Activated naive CD4-positive, alpha-beta T cell treated with anti-CD3 and anti-CD28 coated beads for 36 hours (primary cell): ENCODE measurements at regions not wholly inside any gene's neighbourhood (a gene's known extent, or its start where the extent isn't known, plus 50 kb on each side); places are given as distances from the start of the nearest gene placed in this dataset.
"Not testable (repeated sequence)": the region's sequence is repeated elsewhere in the genome, so short reads cannot be mapped to it uniquely, and the experiment has no call there.

Source experiments
- CTCF ChIA-PET: fragments of 350-600 bp; sonication (Branson Sonifier 250); formaldehyde crosslinking; loops from one replicate; lab custom pipeline; 2021; ENCODE audit warnings: antibody characterized with exemption; lab: Charles Lee
- DNase-seq: peaks from one replicate; pipeline ENCODE4 v3.0.0-alpha.2; 2020
- H3K27ac Mint-ChIP-seq: one replicate; pipeline ENCODE4 v1.8.0; 2021; ENCODE audit warnings: mild to moderate bottlenecking, mixed read lengths
- H3K27me3 Mint-ChIP-seq: one replicate; pipeline ENCODE4 v1.8.0; 2021; ENCODE audit warnings: low read depth, mixed read lengths
- H3K36me3 Mint-ChIP-seq: one replicate; pipeline ENCODE4 v1.8.0; 2021; ENCODE audit warnings: low read depth, mixed read lengths
- H3K4me1 Mint-ChIP-seq: one replicate; pipeline ENCODE4 v1.8.0; 2021; ENCODE audit warnings: low read depth, mixed read lengths
- H3K4me3 Mint-ChIP-seq: one replicate; pipeline ENCODE4 v1.8.0; 2021; ENCODE audit warnings: mild to moderate bottlenecking, moderate library complexity, mixed read lengths
- H3K9me3 Mint-ChIP-seq: one replicate; pipeline ENCODE4 v1.8.0; 2021; ENCODE audit warnings: mixed read lengths
- intact Hi-C: fragments of 100-400 bp; cut with micrococcal nuclease; formaldehyde crosslinking; loops from one replicate; pipeline ENCODE4 v1.15.1; 2023

DNA sequence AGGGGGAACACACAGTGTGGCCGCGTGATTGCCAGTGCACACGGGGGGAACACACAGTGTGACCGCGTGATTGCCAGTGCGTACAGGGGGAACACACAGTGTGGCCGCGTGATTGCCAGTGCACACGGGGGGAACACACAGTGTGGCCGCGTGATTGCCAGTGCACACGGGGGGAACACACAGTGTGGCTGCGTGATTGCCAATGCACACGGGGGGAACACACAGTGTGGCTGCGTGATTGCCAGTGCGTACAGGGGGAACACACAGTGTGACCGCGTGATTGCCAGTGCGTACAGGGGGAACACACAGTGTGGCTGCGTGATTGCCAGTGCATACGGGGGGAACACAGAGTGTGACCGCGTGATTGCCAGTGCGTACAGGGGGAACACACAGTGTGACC lies 140.3 kb downstream of the RTP5 start:
- H3K4me1 Mint-ChIP-seq, H3K9me3 Mint-ChIP-seq, DNase-seq, H3K27ac Mint-ChIP-seq, H3K36me3 Mint-ChIP-seq, CTCF ChIA-PET, H3K4me3 Mint-ChIP-seq, intact Hi-C loops, H3K27me3 Mint-ChIP-seq: not testable (repeated sequence)

- H3K36me3 Mint-ChIP-seq, H3K4me3 Mint-ChIP-seq, H3K27me3 Mint-ChIP-seq, H3K4me1 Mint-ChIP-seq, H3K27ac Mint-ChIP-seq, intact Hi-C loops, DNase-seq, H3K9me3 Mint-ChIP-seq: not testable (repeated sequence)
- CTCF ChIA-PET = interaction anchor here (0.9 kb wide), 1 partner anchor 13 kb away, joined by 3 read pairs; no protein-coding TSS in a partner anchor
These were observed 141.0 kb downstream of the RTP5 start for GRCh38 chr2:242010252-242011166.

- CTCF ChIA-PET = interaction anchor here (0.9 kb wide), 1 partner anchor 12 kb away, joined by 3 read pairs; no protein-coding TSS in a partner anchor
- DNase-seq = no peak
- Mint-ChIP-seq H3K4me3 (no peak overlapping the region), H3K4me1 (no peaks in the 10 kb centered on the region), H3K9me3 (peaks cover 3% of the 10 kb centered on the region), H3K36me3 (peaks cover 1% of the 10 kb centered on the region), H3K27ac (no peak overlapping the region), H3K27me3 (no peaks in the 10 kb centered on the region)
- intact Hi-C loops = no loop called here
These were observed 141.6 kb downstream of the RTP5 start for GRCh38 chr2:242011167-242011513.

- CTCF ChIA-PET = interaction anchor here (0.9 kb wide), 1 partner anchor 12 kb away, joined by 3 read pairs; no protein-coding TSS in a partner anchor
- peaks cover 1% of the 10 kb centered on the region for H3K36me3 Mint-ChIP-seq
- peaks cover 3% of the 10 kb centered on the region for H3K9me3 Mint-ChIP-seq
- no peak overlapping the region for H3K27ac Mint-ChIP-seq
- no peak for DNase-seq
- no peaks in the 10 kb centered on the region for H3K27me3 Mint-ChIP-seq
- no peaks in the 10 kb centered on the region for H3K4me1 Mint-ChIP-seq
- H3K4me3 Mint-ChIP-seq = no peak overlapping the region
- intact Hi-C loops = no loop called here
These were observed 142.0 kb downstream of the RTP5 start for GRCh38 chr2:242011516-242011915.

DNA sequence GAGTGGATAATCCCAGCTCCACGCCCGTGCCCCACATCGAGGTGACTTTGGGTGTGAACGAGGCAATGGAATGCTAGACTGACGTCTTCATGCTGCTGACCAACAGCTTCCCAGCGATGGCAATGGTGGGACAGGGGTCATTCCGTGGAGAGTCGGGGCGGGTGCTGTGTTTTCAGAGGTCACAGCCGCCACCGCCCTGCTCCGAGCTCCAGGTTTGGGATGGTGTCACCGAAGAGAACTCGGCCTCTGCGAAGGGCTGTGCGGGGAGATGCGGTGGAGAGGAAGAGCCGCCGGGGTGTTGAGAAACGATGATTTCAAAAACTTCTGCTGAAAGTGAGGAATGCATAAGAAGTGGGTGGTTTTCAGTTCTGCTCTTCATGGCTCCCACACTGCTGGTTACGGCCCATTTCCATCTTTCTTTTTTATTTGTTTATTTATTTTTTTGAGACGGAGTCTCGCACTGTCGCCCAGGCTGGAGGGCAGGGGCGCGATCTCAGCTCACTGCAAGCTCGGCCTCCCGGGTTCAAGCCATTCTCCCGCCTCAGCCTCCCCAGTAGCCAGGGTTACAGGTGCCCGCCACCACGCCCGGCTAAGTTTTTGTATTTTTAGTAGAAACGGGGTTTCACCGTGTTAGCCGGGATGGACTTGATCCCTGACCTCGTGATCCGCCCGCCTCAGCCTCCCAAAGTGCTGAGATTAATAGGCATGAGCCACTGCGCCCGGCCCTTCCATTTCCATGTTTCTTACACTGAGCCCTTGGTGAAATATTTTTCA lies 142.6 kb downstream of the RTP5 start:
- CTCF ChIA-PET = interaction anchor here (0.9 kb wide), 1 partner anchor 11 kb away, joined by 3 read pairs; no protein-coding TSS in a partner anchor
- DNase-seq = no peak
- Mint-ChIP-seq H3K4me3 (no peak overlapping the region), H3K9me3 (peaks cover 3% of the 10 kb centered on the region), H3K27me3 (no peaks in the 10 kb centered on the region), H3K36me3 (peaks cover 1% of the 10 kb centered on the region), H3K4me1 (no peaks in the 10 kb centered on the region), H3K27ac (no peak overlapping the region)
- intact Hi-C loops = no loop called here

DNA sequence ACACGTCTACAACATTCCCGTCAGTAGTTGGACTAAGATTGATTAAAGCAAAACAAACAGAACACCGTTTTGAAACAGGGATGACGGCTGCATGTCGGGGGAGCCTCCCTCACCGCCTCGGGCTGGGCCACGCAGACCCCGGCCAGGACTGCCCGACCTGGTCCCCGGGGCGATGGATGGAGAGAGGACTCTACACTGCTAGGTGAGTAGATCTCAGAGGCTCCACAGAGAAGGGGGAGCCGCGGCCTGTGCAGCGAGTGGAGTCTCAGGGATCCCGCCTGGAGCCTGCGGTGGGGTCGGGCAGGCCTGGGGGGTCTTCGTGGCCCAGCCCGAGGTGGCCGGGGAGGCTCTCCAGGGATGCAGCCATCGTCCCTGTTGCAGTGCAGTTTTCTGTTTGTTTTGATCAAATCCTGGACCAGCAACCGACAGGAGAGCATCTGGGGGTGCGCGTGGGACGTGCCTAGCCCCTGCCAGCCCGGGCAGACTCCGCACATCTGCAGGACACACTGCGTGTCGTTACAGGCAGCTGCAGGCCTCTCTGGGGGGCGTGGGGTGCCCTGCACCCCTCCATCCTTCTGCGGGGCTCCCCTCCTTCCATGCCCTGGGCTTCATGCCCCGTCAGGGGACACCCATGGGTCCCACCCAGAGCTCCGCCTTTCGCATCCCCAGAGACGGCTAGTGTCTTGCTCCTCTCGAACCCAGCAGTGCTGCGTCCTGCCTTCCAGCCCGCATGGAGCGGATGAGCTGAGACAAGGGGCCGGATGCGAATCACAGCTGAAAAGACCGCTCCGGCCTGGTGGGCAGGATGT lies 143.6 kb downstream of the RTP5 start:
- intact Hi-C loops = no loop called here
- no peak overlapping the region for H3K4me3 Mint-ChIP-seq
- CTCF ChIA-PET = no interaction called here
- H3K27me3 Mint-ChIP-seq = no peaks in the 10 kb centered on the region
- H3K36me3 Mint-ChIP-seq = peaks cover 1% of the 10 kb centered on the region
- no peaks in the 10 kb centered on the region for H3K4me1 Mint-ChIP-seq
- H3K9me3 Mint-ChIP-seq = peaks cover 3% of the 10 kb centered on the region
- H3K27ac Mint-ChIP-seq = no peak overlapping the region
- DNase-seq = no peak

DNA sequence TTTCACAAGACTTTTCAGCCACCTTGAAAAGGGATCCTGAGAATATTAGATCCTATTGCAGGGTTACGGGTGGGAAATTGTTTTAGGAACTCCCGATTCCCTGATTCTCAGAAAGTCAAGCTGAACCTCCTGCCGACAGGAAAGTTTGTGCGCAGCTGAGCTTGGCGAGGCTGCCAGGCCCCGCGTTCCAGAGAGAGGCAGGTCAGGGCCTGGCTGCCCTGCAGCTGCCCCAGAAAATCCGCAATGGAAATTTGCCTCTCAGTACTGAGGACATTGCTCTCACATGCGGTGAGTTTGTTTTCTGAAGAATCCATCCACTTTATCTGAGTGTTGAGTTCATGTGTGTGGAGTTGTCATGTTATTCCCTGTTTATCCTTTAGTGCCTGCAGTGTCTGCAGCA lies 144.2 kb downstream of the RTP5 start:
- no peak overlapping the region for H3K27ac Mint-ChIP-seq
- CTCF ChIA-PET = no interaction called here
- DNase-seq = no peak
- no peaks in the 10 kb centered on the region for H3K27me3 Mint-ChIP-seq
- no peak overlapping the region for H3K4me3 Mint-ChIP-seq
- intact Hi-C loops = no loop called here
- peaks cover 7% of the 10 kb centered on the region for H3K9me3 Mint-ChIP-seq
- peaks cover 1% of the 10 kb centered on the region for H3K36me3 Mint-ChIP-seq
- no peaks in the 10 kb centered on the region for H3K4me1 Mint-ChIP-seq

DNA sequence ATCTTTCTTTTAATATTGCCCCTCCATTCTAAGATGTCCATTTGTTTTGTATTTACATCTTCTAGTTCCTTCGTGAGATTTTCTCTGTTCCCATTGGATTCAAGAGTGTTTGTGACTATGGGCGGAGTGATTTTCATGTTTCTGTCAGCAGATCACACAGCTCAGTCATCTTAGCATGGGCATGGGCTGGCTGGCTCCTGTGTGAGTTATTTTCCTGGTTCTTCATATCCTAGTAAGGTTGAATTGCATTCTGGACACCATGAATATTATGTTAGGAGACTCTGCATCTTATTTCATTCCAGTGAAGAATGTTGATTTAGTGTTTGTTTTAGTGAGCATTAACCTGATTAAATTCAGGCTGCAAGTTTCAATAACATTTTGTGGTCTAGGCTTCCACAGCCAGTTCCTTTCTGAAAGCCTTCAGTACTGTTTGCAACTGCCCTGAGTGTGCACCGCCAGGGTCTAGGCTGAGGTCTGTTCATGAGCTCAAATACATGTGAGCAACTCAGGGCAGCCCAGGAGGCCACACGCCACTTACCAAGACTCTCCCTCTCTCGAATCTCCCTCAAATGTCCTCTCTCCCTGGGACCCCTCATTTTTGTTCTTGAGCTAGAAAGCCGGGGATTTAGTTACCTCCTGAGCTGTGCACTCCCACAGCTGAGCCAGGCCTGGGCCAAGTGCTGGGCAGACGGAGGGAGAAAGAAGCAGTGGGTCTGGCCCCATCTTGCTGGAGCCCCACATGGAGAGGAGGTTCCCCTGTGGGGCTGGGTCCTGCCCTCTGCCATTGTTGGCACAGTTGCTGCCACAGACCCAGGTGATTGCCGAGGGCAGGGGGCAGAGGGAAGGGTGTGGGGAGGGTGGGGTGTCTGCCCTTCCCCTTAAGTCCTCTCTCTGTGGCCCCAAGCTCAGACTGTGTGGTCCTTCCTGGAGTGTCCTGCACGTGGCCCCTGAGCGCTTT lies 145.9 kb downstream of the RTP5 start:
- H3K4me1 Mint-ChIP-seq = no peaks in the 10 kb centered on the region
- H3K27ac Mint-ChIP-seq = no peak overlapping the region
- H3K9me3 Mint-ChIP-seq = peaks cover 15% of the 10 kb centered on the region
- DNase-seq = no peak
- no peaks in the 10 kb centered on the region for H3K36me3 Mint-ChIP-seq
- no peak overlapping the region for H3K4me3 Mint-ChIP-seq
- CTCF ChIA-PET = no interaction called here
- intact Hi-C loops = no loop called here
- no peaks in the 10 kb centered on the region for H3K27me3 Mint-ChIP-seq

- Mint-ChIP-seq H3K4me1 (no peaks in the 10 kb centered on the region), H3K36me3 (peaks cover 3% of the 10 kb centered on the region), H3K4me3 (no peak overlapping the region), H3K27ac (no peak overlapping the region), H3K9me3 (peaks cover 19% of the 10 kb centered on the region), H3K27me3 (no peaks in the 10 kb centered on the region)
- DNase-seq = no peak
- intact Hi-C loops = no loop called here
- CTCF ChIA-PET = no interaction called here
These were observed 147.6 kb downstream of the RTP5 start for GRCh38 chr2:242017086-242017485.

DNA sequence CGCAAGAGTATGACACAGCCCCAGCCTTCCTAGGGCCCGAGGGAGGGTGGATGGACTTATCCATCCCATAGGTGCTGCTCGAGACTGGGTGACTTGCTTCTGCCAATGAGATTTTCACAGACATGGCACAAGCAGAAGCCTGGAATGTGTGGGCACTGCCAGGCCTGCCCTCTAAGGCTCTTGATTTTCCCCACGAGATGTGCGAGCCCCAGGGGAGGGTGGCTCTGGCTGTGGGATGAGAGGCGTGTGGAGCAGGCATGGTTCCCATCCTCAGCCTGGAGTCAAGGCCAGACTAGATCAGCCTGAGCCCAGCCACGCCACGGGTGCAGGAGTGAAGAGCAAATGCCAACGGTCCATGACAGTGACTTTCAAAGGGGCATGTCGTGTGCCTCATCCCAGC lies 148.9 kb downstream of the RTP5 start:
- H3K36me3 Mint-ChIP-seq, DNase-seq, intact Hi-C loops, H3K27ac Mint-ChIP-seq, H3K4me1 Mint-ChIP-seq, H3K27me3 Mint-ChIP-seq, CTCF ChIA-PET, H3K4me3 Mint-ChIP-seq: not testable (repeated sequence)
- H3K9me3 Mint-ChIP-seq = peaks cover 19% of the 10 kb centered on the region

- Mint-ChIP-seq H3K4me3 (no peak overlapping the region), H3K4me1 (no peaks in the 10 kb centered on the region), H3K27me3 (no peaks in the 10 kb centered on the region), H3K36me3 (peaks cover 9% of the 10 kb centered on the region), H3K27ac (no peak overlapping the region), H3K9me3 (peaks cover 19% of the 10 kb centered on the region)
- CTCF ChIA-PET = no interaction called here
- intact Hi-C loops = no loop called here
- DNase-seq = no peak
These were observed 149.8 kb downstream of the RTP5 start for GRCh38 chr2:242019344-242019743.
